OCI-LY3 (cell line): ENCODE measurements at regions not wholly inside any gene's neighbourhood (a gene's known extent, or its start where the extent isn't known, plus 50 kb on each side); places are given as distances from the start of the nearest gene placed in this dataset.

Source experiments
- H2AFZ ChIP-seq: fragments of 200-600, 300-600 bp; shearing (Covaris generic); 2 replicates; pipeline ENCODE4 v1.6.0; 2014; ENCODE audit warnings: antibody characterized with exemption, low read depth, low read length
- H3K27ac ChIP-seq: fragments of 200-600, 300-600 bp; sonication (generic); 2 replicates; pipeline ENCODE4 v1.5.1; 2014; ENCODE audit warnings: mild to moderate bottlenecking, low read length, moderate library complexity, mixed read lengths
- H3K27me3 ChIP-seq: fragments of 200-600, 300-600 bp; sonication (generic); 2 replicates; pipeline ENCODE4 v1.6.1; 2014; ENCODE audit warnings: low read depth, low read length, mixed read lengths
- H3K36me3 ChIP-seq: fragments of 200-600, 300-600 bp; sonication (generic); replicated peaks from 2 replicates; pipeline ENCODE3; 2014; ENCODE audit warnings: low read depth, low read length, mixed read lengths
- H3K4me1 ChIP-seq: fragments of 300-600, 200-600 bp; sonication (generic); 2 replicates; pipeline ENCODE4 v1.6.1; 2014; ENCODE audit warnings: low read length, mixed read lengths
- H3K4me2 ChIP-seq: fragments of 200-600, 300-600 bp; sonication (generic); 2 replicates; pipeline ENCODE4 v1.6.1; 2014; ENCODE audit warnings: low read length, mixed read lengths
- H3K4me3 ChIP-seq: fragments of 300-600, 200-600 bp; sonication (generic); 2 replicates; pipeline ENCODE4 v1.5.1; 2014; ENCODE audit warnings: antibody characterized with exemption, mild to moderate bottlenecking, low read length, moderate library complexity
- H3K79me2 ChIP-seq: fragments of 300-600, 200-600 bp; shearing (Covaris generic); 2 replicates; pipeline ENCODE4 v1.6.1; 2014; ENCODE audit warnings: mild to moderate bottlenecking, low read length, mixed read lengths
- H3K9ac ChIP-seq: fragments of 300-600, 200-600 bp; shearing (Covaris generic); 2 replicates; pipeline ENCODE4 v1.6.0; 2014; ENCODE audit warnings: mild to moderate bottlenecking, low read length, moderate library complexity
- H3K9me3 ChIP-seq: fragments of 200-600, 300-600 bp; shearing (Covaris generic); 2 replicates; pipeline ENCODE4 v1.6.1; 2014; ENCODE audit warnings: low read length, mixed read lengths; ENCODE audit not compliant: insufficient read depth
- H4K20me1 ChIP-seq: fragments of 200-600, 300-600 bp; sonication (generic); 2 replicates; pipeline ENCODE4 v1.6.1; 2016; ENCODE audit warnings: low read length, mixed read lengths; ENCODE audit not compliant: insufficient read depth
- EZH2phosphoT487 ChIP-seq: fragments of 200-600 bp; shearing (Covaris generic); IDR thresholded peaks from 2 replicates; pipeline ENCODE4 v1.6.1; 2018; ENCODE audit warnings: antibody characterized with exemption, mixed run types, low read depth
- TF ChIP-seq, protein P1 (sequence below): fragments of 200-600, 300-600 bp; sonication (generic); IDR thresholded peaks from 2 replicates; pipeline ENCODE4 v1.5.1; 2014; ENCODE audit warnings: antibody characterized with exemption, low read length, low read depth

GRCh38 chr7:136278057-136278456 is 300.9 kb upstream of the MTPN start:
- Histone ChIP-seq H3K79me2 (no peaks in the 10 kb centered on the region), H4K20me1 (no peaks in the 10 kb centered on the region), H3K36me3 (no peaks in the 10 kb centered on the region), H2AFZ (no peak overlapping the region), H3K4me1 (no peaks in the 10 kb centered on the region), H3K9ac (no peak overlapping the region), H3K4me2 (no peak overlapping the region), H3K27ac (no peak overlapping the region), H3K27me3 (no peaks in the 10 kb centered on the region), H3K9me3 (no peaks in the 10 kb centered on the region), H3K4me3 (no peak overlapping the region)
- TF ChIP-seq, protein P1, sequence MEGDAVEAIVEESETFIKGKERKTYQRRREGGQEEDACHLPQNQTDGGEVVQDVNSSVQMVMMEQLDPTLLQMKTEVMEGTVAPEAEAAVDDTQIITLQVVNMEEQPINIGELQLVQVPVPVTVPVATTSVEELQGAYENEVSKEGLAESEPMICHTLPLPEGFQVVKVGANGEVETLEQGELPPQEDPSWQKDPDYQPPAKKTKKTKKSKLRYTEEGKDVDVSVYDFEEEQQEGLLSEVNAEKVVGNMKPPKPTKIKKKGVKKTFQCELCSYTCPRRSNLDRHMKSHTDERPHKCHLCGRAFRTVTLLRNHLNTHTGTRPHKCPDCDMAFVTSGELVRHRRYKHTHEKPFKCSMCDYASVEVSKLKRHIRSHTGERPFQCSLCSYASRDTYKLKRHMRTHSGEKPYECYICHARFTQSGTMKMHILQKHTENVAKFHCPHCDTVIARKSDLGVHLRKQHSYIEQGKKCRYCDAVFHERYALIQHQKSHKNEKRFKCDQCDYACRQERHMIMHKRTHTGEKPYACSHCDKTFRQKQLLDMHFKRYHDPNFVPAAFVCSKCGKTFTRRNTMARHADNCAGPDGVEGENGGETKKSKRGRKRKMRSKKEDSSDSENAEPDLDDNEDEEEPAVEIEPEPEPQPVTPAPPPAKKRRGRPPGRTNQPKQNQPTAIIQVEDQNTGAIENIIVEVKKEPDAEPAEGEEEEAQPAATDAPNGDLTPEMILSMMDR = no peak
- TF ChIP-seq EZH2phosphoT487 = no peak

DNA sequence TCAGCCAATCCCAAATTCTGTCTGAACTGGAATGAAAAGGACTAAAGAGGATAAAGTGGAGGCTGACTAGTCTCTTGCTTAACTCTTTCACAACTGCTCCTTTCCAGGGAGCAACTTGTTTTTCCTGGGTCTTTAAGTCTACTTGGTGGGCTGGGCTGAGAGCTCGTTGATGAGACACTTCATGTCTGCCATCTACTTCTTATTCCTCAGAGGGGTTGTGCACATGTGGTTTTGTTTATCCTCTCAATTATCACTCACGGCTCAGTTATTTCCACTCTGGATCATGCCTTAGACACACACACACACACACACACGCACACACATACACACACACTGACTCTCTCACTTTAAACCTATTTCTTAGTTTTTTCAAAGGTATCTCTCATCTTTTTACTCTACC is 298.6 kb upstream of the MTPN start:
- Histone ChIP-seq H3K4me2 (no peak overlapping the region), H3K36me3 (no peaks in the 10 kb centered on the region), H3K4me1 (no peaks in the 10 kb centered on the region), H3K9me3 (no peaks in the 10 kb centered on the region), H3K4me3 (no peak overlapping the region), H2AFZ (no peak overlapping the region), H3K27ac (no peak overlapping the region), H3K79me2 (no peaks in the 10 kb centered on the region), H4K20me1 (no peaks in the 10 kb centered on the region), H3K27me3 (no peaks in the 10 kb centered on the region), H3K9ac (no peak overlapping the region)
- TF ChIP-seq EZH2phosphoT487 = no peak
- TF ChIP-seq, protein P1 = no peak

GRCh38 chr7:136274636-136275345 is 297.6 kb upstream of the MTPN start:
- H3K4me2 ChIP-seq = no peak overlapping the region
- H3K4me3 ChIP-seq = no peak overlapping the region
- H2AFZ ChIP-seq = no peak overlapping the region
- H3K9ac ChIP-seq = no peak overlapping the region
- H3K4me1 ChIP-seq = no peaks in the 10 kb centered on the region
- H3K79me2 ChIP-seq = no peaks in the 10 kb centered on the region
- TF ChIP-seq EZH2phosphoT487 = no peak
- TF ChIP-seq, protein P1 = no peak
- no peaks in the 10 kb centered on the region for H3K9me3 ChIP-seq
- H4K20me1 ChIP-seq = no peaks in the 10 kb centered on the region
- H3K36me3 ChIP-seq = no peaks in the 10 kb centered on the region
- H3K27ac ChIP-seq = no peak overlapping the region
- no peaks in the 10 kb centered on the region for H3K27me3 ChIP-seq

DNA sequence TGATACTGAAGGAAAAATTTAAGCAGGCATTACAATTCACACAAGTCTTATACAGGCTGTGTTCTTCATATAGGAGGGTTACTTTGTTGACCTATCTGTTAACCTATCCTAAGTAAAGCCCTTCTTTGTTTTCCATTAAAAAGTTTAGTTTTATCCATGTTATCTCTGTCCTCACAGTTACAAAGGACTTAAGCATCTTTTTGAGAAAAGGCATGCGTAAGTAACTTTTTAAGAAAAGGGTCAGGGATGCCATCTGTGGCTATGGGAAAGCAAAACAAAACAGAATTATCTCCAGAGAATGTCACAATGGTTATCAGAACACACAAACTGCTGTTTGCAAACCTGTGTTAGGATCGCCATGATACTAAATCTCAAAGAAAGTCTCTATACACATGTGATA is 295.8 kb upstream of the MTPN start:
- Histone ChIP-seq H3K4me3 (no peak overlapping the region), H3K27me3 (no peaks in the 10 kb centered on the region), H3K4me2 (no peak overlapping the region), H3K36me3 (no peaks in the 10 kb centered on the region), H4K20me1 (no peaks in the 10 kb centered on the region), H3K79me2 (no peaks in the 10 kb centered on the region), H3K9ac (no peak overlapping the region), H2AFZ (no peak overlapping the region), H3K27ac (no peak overlapping the region), H3K4me1 (no peaks in the 10 kb centered on the region), H3K9me3 (no peaks in the 10 kb centered on the region)
- no peak for TF ChIP-seq EZH2phosphoT487
